ENCODE measurements at regions not wholly inside any gene's neighbourhood (a gene's known extent, or its start where the extent isn't known, plus 50 kb on each side); places are given as distances from the start of the nearest gene placed in this dataset.

GRCh38 chr10:130781206-130781605, 530.3 kb downstream of the TCERG1L start:
- DNase-seq = no peak

- DNase-seq = no peak
Observed at GRCh38 chr10:130781623-130782022, 529.9 kb downstream of the TCERG1L start.

DNA sequence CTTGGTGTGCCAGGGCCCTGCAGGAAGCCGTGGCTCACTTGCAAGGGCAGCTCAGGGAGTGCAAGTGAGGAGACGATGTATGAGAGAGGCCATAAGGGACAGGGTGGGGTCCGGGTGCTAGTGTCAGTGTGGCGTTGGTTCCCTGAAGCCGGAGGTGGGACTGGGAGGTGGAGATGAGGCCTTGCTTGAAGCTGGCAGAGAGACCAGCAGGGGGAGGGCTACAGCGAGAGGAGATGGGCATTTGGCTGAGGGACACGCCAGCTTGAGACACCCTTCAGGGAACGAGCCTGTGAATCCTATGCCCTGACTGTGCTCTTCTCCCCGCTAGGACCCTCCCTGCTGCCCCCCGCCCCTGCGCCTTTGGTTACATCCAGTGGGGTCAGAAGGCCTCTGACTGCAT, 529.1 kb downstream of the TCERG1L start:
- no peak for DNase-seq

DNA sequence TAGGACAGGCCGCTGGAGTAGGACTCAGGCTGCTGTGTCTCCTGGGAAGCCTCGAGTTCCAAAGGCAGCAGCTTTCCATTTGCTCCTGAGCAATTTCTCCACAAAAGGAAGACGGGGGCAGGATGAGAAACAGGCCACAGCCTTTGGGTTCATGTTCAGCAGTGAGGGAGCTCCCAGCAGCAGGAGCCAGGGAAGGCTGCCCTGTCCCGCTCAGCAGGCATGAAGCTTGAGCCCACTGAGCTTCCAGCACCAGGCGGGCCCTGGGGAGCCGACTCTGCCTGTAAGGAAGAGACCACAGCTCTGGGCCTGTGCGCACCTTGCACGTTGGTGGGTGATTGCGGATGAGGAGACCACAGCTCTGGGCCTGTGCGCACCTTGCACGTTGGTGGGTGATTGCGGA, 527.2 kb downstream of the TCERG1L start:
- no peak for DNase-seq

GRCh38 chr10:130786365-130786966, 525.1 kb downstream of the TCERG1L start:
- no peak for DNase-seq

- DNase-seq = no peak
Observed at GRCh38 chr10:130787243-130787642, 524.3 kb downstream of the TCERG1L start.

GRCh38 chr10:130787821-130788220, 523.7 kb downstream of the TCERG1L start:
- DNase-seq = no peak

DNA sequence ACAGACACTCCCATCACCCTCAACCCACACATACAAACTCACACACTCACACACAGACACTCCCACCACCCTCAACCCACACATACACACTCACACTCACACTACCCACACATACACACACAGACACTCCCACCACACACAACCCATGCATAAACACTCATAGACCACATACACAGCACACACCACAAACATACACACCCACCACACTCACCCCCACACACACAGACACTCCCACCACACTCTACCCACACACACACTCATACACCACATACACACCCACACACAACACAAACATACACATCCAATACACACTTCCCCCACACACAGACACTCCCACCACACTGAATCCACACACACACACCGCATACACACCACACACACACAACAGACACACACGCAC, 521.2 kb downstream of the TCERG1L start:
- DNase-seq = no peak

DNA sequence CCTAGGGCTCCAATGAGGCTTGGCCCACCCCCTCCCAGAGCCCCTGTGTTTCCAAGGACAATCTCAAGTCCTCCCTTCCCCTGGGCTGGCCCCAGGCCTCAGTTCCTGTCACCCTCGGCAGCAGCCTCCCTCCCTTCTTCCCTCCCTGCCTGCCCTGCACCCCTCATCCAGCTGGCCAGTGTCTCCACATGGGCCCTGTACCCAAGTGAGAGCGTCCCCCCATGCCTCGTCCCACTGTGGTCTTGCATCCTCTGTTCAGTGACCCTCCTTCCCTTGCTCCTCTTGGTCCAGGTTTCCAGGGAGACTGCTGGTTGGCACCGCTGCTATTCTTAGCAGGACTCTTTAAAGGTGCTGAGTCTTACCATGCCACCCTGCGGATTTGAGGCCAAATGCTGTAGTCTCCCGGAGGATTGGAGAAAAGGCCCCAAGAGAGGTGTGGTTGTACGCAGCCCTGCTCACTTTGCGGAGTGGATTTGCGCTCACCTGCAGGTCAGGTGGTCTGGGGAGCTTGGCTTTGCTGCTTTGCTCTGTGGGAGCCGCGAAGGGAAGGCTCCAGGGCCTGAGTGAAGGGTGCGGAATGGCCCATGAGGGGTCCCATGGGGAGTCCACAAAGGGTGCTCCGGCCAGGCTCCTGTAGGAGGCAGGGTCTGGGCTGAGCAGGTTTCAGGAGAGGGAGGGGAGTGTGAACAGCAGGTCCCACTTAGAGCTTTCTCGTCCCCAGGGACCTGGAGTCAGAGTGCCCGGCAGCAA, 519.2 kb downstream of the TCERG1L start:
- DNase-seq = no peak

- DNase-seq = no peak
Observed at GRCh38 chr10:130795819-130796218, 515.7 kb downstream of the TCERG1L start.

- DNase-seq = no peak
Observed at GRCh38 chr10:130799532-130799931, 512.0 kb downstream of the TCERG1L start.

DNA sequence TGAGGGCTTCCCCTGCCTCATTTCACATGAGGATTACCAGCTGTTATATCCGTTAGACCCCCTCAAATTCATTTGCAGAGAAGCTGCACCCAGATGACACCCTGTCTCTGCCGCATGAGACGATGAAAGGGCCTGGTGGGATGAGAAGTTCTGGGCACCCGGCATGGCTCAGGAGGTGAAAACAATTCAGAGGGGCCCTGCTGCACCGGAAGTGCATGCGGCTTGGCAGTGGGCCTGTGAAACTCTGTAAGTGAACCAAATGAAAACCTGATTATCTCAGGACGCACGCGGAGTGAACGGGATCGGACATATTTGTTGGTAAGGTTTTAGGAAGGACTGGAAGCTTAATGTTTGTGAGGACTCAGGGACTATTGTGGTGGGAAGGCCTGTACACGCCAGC, 511.2 kb downstream of the TCERG1L start:
- no peak for DNase-seq

DNA sequence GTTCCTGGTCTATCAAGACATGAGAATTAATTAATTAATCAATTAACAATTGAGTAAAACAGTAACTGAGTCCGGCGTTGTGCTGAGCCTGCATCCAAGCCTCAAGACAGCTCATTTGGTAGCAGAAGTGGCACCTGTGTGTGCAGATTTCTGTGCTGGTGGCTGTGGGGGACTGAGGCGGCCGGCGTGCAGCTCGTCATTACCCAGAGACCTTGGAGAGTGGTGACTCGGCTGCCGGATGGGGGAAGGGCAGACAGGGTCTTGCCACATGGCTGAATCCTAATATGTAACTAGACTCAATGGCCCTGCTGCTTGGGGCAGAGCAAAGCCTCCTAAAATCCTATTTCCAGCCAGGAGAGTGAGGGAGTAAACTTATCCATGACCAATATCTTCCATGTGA, 510.2 kb downstream of the TCERG1L start:
- DNase-seq = no peak

DNA sequence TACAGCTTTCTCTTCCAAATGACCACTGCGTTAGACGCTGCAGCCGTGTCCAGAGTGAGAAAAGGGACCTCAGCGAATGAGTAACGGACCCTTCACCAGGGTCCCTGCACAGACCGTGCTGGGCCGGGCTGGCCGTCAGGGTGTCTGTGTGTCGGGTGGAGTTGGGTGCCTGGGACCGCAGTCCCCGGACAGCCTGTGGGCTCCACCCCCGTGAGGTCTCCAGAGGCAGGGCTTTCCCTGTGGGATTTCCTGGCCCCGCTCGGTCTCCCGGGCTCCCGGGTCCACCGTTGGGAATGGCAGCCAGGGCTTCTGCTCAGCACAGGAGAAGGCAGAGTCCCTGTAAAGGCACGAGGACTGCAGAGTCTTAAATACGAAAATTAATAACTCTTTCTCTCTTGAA, 509.7 kb downstream of the TCERG1L start:
- DNase-seq = no peak

GRCh38 chr10:130802301-130802700, 509.2 kb downstream of the TCERG1L start:
- DNase-seq = no peak

- no peak for DNase-seq
Observed at GRCh38 chr10:130804281-130804680, 507.2 kb downstream of the TCERG1L start.

DNA sequence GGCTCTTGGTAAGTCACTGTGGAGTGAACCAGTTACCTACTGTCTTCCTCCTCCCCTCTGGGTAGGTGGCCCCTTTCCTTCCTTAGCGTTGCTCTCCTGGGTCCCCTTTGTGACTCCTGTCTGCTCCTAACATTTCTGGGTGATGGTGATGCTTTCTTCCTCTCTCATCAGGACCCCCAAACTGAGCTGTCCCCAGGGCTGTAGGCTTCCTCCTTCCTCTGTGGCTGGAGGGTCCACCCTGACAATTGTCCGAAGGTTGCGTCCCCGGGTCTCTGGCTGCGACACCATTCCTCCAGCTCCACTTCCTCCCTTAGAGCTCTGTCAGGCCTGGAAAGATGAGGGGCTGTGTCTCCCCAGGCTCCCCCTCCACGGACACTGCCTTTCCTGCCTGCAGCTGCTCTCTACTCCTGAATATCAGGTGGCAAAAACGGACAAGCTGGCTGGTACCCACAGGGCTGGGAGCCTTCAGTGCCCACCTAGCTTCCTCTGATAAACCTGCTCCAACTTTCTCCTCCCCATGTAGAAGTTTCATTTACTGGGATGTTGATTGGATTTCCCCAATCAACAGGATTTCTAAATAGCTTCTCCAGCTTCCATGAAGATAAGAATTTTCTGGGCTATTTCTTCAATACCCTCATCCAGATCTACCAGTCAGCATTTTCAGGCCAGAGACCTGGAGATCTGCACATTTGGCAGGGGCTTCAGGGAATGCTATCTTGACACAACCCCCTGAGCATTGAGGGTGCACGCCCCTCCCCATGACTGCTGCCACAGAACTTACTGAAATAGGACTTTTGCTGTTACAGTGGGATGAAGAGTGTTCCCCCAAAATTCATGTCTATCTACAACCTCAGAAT, 506.5 kb downstream of the TCERG1L start:
- DNase-seq = no peak

DNA sequence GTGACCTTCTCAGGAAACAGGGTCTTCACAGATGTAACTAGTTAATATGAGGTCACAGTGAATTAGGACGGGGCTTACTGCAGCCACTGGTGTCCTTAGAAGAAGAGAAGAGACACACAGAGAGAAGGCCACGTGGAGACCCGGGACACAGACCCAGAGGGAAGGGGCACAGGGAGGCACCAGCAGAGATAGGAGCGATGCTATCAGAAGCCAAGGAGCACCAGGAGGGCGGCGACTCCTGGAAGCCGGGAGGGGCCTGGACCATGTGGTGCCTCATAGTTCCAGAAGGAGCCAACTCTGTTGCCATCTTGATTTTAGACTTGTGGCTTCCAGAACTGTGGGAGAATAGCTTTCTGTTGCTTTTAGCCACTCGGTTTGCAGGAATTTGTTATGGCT, 505.9 kb downstream of the TCERG1L start:
- no peak for DNase-seq

DNA sequence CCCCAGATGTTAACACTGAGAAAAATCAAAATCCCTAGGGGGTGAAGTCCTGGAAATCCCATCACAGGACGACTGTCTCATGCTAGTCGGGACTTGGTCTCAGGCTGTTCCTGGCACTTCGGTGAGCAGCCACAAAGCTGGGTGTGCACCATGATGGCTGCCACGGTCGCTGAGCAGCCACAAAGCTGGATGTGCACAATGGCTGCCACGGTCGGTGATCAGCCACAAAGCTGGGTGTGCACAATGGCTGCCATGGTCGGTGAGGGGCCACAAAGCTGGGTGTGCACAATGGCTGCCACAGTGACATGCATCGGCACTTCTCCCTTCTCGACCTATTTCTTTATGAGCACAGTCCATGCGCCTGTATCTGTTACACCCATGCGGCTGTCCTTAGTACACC, 505.1 kb downstream of the TCERG1L start:
- no peak for DNase-seq

DNA sequence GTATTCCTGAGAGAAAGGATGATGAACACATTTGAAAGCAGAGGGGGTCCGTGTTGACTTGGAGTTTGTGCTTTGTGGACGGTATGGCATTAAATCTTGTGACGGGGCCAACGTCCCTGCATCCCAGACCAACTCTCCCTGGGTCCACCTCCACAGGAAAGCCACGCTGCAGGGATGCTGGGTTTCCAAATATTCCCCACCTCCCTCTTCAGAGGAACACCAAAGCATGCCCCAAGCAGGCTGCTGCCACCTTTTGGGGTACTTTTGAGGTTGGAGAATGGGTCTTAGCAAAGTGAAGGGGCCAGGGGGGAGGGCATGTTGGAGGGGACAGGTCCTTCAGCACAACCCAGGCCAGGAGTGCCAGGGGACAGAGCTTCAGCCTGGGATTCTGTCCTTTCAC, 504.4 kb downstream of the TCERG1L start:
- DNase-seq = no peak

- DNase-seq = no peak
Observed at GRCh38 chr10:130807721-130808120, 503.8 kb downstream of the TCERG1L start.

- DNase-seq = no peak
Observed at GRCh38 chr10:130808243-130808642, 503.3 kb downstream of the TCERG1L start.

GRCh38 chr10:130808686-130809085, 502.8 kb downstream of the TCERG1L start:
- no peak for DNase-seq

- no peak for DNase-seq
Observed at GRCh38 chr10:130809181-130809580, 502.3 kb downstream of the TCERG1L start.

Data from activated CD4-positive, alpha-beta T cell treated with anti-CD3 and anti-CD28 coated beads for 48 hours (primary cell).